ENCODE measurements at regions not wholly inside any gene's neighbourhood (a gene's known extent, or its start where the extent isn't known, plus 50 kb on each side); places are given as distances from the start of the nearest gene placed in this dataset.
"Not testable (repeated sequence)": the region's sequence is repeated elsewhere in the genome, so short reads cannot be mapped to it uniquely, and the experiment has no call there.

- intact Hi-C loops (cut with DNase I): not testable (repeated sequence)
Observed at GRCh38 chr12:39699079-39699478, 79.5 kb upstream of the ABCD2 start.

DNA sequence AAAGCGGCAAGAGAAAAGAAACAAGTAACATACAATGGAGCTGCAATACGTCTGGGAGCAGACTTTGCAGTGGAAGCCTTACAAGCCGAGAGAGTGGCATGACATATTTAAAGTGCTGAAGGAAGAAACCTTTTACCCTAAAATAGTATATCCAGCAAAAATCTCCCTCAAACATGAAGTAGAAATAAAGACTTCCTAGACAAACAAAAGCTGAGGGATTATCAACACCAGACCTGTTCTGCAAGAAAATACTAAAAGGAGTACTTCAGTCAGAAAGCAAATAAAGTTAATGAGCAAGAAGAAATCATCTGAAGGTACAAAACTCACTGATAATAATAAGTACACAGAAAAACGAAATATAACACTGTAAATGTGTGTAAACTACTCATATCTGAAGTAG, 77.5 kb upstream of the ABCD2 start:
- intact Hi-C loops (cut with DNase I): no loop called here
- ATAC-seq (no peak), DNase-seq (ENCODE audit: low spot score) (no peak)

More at GRCh38 chr12:39699079-39699478, 79.5 kb upstream of the ABCD2 start:
- ATAC-seq; DNase-seq (ENCODE audit: low spot score): not testable (repeated sequence)

DNA sequence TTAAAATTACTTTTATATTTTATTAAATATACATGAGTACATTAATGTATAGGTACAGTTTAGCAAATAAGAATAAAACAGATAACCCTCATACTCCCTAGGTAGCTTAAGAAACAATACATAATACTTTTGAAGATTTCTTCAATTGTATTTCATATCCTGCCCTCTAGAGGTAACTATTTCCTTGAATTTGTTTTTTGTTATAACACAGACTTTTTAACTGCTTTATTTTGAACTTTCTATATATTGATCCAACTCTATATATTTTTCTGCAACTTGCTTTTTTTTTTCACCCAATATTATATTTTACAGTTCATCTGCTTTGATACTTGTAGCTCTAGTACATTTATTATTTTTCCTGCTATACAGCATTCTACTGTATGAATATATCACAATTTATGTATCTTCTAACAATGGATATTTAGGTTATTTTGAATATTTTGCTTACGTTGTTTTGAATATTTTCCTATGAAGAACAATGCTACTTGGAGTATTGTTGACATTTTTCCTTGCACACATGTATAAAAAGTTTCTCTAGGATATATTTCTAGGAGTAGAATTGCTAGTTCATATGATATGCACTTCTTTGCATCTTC, 72.8 kb upstream of the ABCD2 start:
- intact Hi-C loops (cut with DNase I): no loop called here
- ATAC-seq (no peak), DNase-seq (ENCODE audit: low spot score) (no peak)

DNA sequence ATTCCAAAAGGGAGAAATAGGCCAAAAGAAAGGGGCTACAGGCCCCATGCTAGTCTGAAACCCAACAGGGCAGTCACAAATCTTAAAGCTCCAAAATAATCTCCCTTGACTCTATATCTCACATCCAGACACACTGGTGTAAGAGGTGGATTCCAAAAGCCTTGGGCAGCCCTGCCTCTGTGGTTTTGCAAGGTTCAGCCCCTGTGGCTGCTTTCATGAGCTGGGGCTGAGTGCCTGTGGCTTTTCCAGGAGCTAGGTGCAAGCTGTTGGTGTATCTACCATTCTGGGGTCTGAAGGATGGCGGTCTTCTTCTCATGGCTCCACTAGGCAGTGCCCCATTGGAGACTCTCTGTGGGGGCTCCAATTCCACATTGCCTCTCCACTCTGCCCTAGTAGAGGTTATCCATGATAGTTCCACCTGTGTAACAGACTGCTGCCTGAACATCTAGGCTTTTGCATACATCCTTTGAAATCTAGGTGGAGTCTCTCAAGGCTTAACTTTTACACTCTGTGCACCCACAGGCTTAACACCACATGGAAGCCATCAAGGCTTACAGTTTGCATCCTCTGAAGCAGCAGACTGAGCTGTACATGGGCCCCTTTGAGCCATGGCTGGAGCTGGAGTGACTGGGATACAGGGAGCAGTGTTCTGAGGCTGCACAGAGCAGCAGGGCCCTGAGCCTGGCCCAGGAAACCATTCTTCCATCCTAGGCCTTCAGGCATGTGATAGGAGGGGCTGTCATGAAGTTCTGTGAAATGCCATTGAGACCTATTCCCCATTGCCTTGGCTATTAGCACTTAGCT, 66.5 kb upstream of the ABCD2 start:
- no peak for DNase-seq (ENCODE audit: low spot score)
- intact Hi-C loops (cut with DNase I): no loop called here
- ATAC-seq: no peak

GRCh38 chr12:39682689-39683477, 63.3 kb upstream of the ABCD2 start:
- intact Hi-C loops (cut with DNase I): no loop called here
- ATAC-seq (no peak), DNase-seq (ENCODE audit: low spot score) (no peak)

DNA sequence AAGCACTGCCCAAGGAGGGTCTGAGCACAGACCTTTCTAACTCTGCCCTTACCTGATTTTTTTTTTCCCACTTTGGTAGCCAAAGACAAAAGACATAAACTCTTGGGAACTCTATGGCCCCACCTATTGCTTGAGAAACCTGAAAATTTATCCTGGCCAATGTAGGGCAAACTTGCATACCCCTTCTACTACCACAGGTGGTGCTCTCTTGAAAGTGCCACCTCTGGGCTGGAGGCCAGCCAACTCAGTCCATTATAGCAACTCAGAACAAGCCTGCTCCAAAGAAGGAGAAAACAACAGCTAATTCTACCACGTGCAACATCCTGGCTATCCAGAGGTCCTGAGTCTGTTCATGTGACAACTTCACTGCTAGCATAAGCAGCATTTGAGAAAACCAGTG, 55.7 kb upstream of the ABCD2 start:
- no peak for ATAC-seq
- DNase-seq (ENCODE audit: low spot score): no peak
- intact Hi-C loops (cut with DNase I): no loop called here

- DNase-seq (ENCODE audit: low spot score): no peak
- no peak for ATAC-seq
- intact Hi-C loops (cut with DNase I): no loop called here
Observed at GRCh38 chr12:39672976-39673375, 53.4 kb upstream of the ABCD2 start.

- DNase-seq (ENCODE audit: low spot score) (no peak), ATAC-seq (peak; percentile 13)
- intact Hi-C loops (cut with DNase I): no loop called here
Observed at GRCh38 chr12:39671898-39672875, 52.6 kb upstream of the ABCD2 start.

DNA sequence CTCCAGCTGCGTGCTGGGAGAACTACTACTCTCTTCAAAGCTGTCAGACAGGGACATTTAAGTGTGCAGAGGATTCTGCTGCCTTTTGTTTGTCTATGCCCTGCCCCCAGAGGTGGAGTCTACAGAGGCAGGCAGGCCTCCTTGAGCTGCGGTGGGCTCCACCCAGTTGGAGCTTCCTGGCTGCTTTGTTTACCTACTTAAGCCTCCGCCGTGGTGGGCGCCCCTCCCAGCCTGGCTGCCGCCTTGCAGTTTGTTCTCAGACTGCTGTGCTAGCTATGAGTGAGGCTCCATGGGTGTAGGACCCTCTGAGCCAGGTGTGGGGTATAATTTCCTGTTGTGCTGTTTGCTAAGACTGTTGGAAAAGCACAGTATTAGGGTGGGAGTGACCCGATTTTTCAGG, 49.9 kb upstream of the ABCD2 start:
- ATAC-seq; DNase-seq (ENCODE audit: low spot score); intact Hi-C loops (cut with DNase I): not testable (repeated sequence)
